ENCODE measurements at regions not wholly inside any gene's neighbourhood (a gene's known extent, or its start where the extent isn't known, plus 50 kb on each side); places are given as distances from the start of the nearest gene placed in this dataset.

DNA sequence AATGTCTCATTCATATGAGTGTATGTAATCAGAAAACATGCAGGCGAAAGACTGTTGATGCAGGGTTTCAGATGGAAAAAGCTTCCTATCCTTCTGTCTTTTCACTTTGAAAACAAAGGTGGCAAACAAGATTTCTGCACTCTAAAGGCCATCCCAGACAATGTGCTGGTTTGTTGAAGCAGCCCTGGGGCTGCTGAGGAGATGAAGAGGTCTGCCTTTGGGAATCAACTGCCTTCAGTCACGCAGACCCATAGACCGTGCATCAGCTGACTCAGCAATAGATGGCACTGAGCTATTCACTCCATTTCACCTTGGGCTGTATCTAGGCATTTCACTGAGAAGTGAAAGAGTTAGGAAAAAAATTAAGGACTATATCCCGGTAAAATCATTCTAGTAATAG lies 60.5 kb upstream of the C5orf46 start:
- DNase-seq (ENCODE audit: low spot score) (no peak), ATAC-seq (no peak)
- intact Hi-C loops (cut with DNase I), result no loop called here

DNA sequence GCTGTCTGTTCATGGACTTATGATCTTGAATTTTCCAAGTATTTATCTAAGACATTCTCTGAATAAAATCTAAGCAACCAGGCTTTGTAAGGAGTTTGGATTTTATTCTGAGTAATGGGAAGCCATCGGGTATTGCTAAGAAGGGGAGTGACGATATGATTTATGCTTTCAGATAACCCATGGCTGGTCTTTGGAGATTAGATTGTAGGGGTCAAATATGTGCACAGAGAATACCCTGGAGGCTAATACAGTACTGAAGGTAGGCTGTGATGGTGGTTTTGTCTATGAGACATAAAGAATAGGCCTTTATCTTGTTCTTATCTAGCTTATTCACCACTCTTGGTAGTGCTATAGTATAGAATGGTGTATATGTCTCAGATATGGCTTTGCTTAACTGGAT lies 60.0 kb upstream of the C5orf46 start:
- ATAC-seq, result no peak
- intact Hi-C loops (cut with DNase I), result no loop called here
- no peak for DNase-seq (ENCODE audit: low spot score)

DNA sequence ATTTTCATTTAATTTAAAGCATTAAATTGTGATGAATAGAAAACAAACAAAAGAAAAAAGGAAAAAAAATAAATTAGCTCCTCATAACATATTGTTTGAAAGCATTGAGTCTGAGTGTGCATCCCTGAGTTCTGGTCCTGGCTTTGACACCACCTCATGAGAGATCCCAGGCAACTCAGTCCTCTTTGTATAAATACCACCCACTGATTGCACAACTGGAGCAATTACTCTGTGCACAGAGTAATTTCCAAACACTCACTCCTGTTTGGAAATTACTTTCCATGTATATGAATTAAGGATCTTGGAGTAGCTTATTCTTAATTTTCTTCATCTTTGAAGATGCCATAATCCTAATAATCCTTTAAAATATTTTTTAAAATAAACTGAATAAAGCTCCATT lies 59.4 kb upstream of the C5orf46 start:
- intact Hi-C loops (cut with DNase I), result no loop called here
- DNase-seq (ENCODE audit: low spot score) (no peak), ATAC-seq (no peak)

DNA sequence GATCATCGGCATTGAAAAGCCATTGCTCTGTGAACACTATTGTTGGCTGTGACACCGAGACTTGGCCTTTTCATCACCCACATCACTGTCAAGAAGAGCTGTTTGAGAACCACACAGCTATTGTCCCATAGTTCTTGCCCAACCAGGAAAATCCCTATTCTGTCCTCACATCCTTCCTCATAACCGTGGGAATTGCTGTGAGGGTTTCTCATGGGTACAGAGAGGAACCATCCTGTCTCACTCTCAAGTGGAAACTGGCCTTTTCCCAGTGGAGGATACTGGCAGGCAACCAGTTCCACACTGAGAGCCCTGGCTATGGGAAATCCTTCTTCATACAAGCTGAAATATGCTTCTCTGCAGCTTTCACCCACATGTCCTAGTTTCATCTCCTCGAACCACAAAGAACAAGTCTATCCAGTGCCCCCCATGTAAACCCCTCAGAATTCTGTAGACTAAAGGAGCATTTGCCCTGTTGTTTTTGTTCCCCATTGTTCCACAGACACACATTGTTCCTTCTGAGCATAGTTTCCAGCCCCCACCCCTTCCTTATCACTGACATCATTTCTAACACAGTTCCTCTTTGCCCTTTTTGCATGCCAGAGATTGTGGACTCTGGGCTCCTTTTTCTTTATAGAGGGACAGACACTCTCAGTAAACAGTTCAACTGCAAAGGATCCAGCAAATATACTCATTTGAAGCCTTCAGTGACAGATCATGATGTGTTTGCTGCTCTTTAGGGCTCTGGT lies 57.8 kb upstream of the C5orf46 start:
- ATAC-seq, result peak; percentile 36
- intact Hi-C loops (cut with DNase I), result no loop called here
- DNase-seq (ENCODE audit: low spot score), result no peak

DNA sequence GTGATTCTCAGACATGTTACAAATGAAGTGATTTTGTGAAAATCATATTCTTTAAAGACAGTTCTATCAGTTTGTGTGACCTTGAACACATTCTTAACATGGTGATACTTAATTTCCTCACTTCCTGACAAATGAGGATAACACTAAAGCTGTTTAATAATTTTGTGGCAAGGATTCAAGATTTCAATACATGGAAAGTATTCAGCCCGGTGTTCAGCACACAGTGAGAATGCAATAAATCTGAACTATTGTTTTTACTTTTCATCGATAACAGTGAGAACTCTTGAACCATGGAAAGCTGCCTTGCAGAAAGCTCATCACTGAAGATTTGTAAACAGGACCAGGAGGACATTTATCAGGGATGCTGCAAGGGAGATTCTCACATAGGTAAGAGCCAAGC lies 57.1 kb upstream of the C5orf46 start:
- intact Hi-C loops (cut with DNase I), result no loop called here
- ATAC-seq, result no peak
- no peak for DNase-seq (ENCODE audit: low spot score)

DNA sequence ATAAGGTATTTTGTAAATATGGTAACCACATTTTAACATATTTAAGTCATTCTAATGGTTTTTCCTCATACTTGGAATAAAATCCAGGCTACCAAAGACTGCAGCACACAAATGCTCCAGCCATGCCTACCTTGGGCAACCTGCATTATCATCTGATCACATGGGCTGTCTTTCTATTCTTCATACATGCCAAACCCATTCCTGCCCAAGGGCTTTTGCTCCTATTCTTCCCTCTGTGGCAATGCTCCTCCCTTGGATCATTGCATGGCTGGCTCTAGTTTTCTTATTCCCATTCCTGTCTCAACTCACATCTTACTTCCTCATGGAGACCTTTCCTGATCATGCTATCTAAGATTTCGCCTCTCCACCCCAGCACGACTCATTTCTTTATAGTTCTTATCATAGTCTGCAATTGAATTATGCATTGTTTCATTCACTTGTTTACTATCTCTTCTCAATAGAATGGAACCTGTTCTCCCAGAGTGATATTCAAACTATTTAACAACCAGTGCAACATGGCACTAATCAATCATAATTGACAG lies 54.9 kb upstream of the C5orf46 start:
- ATAC-seq (no peak), DNase-seq (ENCODE audit: low spot score) (no peak)
- intact Hi-C loops (cut with DNase I), result no loop called here

DNA sequence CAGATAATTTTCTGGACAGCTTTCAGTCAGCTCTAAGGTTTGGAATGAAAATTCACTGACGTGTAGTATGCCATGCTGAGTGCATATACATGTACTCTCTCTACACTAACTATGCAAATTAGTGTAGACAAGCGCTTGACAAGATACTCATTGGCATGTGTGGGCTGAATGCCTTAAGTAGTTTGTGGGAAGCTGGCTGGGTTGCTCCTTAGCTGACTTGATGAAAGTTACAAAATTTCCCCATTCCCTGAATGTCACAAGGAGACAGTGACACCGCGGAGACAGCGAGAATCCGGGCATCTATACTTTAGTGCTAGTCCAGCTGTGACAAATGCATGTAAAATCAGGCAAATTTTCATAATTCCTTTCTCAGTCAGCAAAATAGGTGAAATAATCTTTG lies 51.6 kb upstream of the C5orf46 start:
- DNase-seq (ENCODE audit: low spot score) (no peak), ATAC-seq (no peak)
- intact Hi-C loops (cut with DNase I), result no loop called here

DNA sequence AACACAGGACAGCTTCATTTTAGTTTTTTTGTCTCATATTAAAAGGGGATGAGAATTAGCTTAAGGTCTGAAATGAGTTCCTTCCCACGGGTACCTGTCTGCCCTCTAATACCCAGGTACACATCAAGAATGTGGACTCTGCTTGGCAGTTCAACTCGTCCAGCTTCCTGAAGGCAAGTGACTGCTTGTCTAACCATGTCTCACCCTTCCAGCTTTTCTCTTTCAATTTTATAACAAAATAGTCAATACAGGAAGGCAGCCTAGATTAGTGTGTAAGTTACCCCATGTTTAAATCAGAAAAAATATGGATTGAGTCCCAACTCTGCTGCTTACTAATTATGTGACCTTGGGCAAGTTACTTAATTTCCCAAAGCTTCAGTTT lies 50.5 kb upstream of the C5orf46 start:
- ATAC-seq (no peak), DNase-seq (ENCODE audit: low spot score) (no peak)
- intact Hi-C loops (cut with DNase I), result no loop called here

DNA sequence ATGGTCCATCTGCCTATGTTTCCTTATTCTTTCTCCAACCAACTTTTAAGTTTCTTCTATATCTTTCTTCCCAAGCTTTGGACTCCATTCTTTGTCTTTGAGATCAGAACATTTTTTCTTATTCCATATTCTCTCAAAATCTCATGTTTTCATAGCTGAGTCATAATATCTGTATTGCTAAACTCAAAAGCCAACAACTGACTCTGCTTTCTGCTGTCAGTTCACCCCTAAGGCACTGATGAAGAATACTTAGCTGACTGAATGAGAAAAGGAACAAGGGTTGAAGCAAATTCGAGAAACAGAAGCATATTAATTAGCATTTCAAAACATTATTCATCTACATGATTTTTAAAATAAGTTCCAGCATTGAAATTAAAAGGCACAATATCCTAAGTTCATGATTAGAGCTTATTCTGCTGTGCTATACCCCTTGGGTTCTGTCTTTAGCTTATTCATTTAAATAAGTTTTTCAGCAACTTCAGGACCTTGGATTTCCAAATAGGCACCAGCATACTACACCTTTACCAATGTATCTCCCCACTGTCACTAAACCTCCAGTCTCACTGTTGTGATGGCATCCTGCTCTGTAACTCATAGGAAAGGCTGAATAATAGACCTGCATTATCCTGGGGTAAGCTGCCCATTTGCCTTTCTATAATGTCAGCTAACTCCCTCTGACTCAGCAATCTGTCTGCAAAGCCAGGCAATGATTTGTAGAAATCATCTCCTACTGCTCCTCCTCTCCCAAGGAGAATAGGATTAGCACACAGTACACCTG lies 49.9 kb upstream of the C5orf46 start:
- no peak for ATAC-seq
- intact Hi-C loops (cut with DNase I), result no loop called here
- DNase-seq (ENCODE audit: low spot score), result no peak

All from sciatic nerve (tissue), 2 donors.